A673 (cell line): ENCODE measurements at regions not wholly inside any gene's neighbourhood (a gene's known extent, or its start where the extent isn't known, plus 50 kb on each side); places are given as distances from the start of the nearest gene placed in this dataset.

Source experiments
- CTCF ChIP-seq: fragments of 300-800, 200-600 bp; sonication (generic); conservative IDR thresholded peaks from 2 replicates; pipeline ENCODE4 v1.5.1; 2017; ENCODE audit warnings: low read depth, mild to moderate bottlenecking, antibody characterized with exemption, low read length, moderate library complexity, mixed read lengths
- EZH2 ChIP-seq: fragments of 200-600 bp; sonication (generic); IDR thresholded peaks from 2 replicates; pipeline ENCODE4 v1.6.1; 2017; ENCODE audit warnings: borderline replicate concordance, low read depth, mild to moderate bottlenecking, mixed read lengths, antibody characterized with exemption, low read length; ENCODE audit not compliant: poor library complexity, severe bottlenecking

- TF ChIP-seq CTCF, result no peak
- no peak for TF ChIP-seq EZH2
These were observed 499.9 kb upstream of the ZFHX3 start for GRCh38 chr16:73547552-73548403.
